Stimulated activated CD8-positive, alpha-beta memory T cell treated with anti-CD3 and anti-CD28 coated beads, Interleukin-7, amount 100 ng/mL, for 1 hour (primary cell): ENCODE measurements at regions not wholly inside any gene's neighbourhood (a gene's known extent, or its start where the extent isn't known, plus 50 kb on each side); places are given as distances from the start of the nearest gene placed in this dataset.
"Not testable (repeated sequence)": the region's sequence is repeated elsewhere in the genome, so short reads cannot be mapped to it uniquely, and the experiment has no call there.

ENCODE experiments used
- DNase-seq, 2 donors: peaks; one replicate each; pipeline ENCODE4 v3.0.0-alpha.2; 2020; ENCODE audit warnings: low read depth in 2 of 2

DNA sequence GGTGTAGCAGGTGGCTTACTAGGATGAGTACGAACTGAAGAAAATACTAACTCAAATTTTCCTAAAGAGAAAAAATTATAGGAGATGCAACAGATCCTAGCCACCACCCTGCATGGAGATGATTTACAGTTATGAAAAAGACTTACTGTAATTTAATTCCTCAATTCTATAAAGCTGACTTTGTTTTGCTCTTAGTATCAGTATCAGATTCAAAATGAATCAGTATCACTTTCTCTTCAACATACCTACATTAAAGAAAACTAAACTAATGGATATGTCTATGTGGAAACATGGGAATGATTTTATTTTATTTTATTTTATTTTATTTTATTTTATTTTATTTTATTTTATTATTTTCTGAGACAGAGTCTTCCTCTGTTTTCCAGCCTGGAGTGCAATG is 525.8 kb downstream of the NLGN4X start:
- no peak for DNase-seq

DNA sequence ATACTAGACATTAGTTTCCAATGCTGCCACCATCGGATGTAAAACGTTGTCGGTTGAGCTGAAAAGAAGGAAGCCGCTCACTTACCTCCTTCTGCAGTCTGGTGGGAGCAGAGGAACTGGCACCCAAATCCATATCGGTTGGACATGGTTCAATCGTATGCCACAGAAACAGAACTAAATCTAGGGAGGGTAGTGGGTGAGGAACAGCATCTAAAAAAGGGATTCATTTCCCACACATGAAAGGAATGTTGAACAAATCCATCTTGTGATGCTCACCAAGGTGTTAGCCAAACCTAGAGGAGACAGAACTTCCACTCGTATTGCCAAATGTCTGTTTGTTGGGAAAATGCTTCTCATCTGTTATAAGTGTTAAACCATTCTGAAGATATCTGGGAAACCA is 532.7 kb downstream of the NLGN4X start:
- DNase-seq, result no peak

DNA sequence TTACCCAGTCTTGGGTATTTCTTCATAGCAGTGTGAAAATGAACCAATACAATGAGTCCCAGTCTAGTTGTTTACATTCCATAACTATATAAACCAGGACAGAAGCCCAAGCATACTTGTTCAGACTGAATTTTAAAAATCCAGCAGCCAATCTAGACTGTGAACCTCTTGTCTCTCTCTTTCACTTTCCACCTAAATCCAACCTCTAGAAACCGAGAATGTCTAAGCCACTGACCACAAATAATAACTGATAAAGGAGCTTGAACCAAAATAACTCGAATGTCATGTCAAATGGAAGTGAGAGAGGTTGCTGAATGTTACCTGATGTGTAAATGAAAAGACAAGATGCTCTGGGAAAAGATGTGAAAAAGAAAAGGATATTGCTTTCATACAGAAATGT is 544.7 kb downstream of the NLGN4X start:
- no peak for DNase-seq

DNA sequence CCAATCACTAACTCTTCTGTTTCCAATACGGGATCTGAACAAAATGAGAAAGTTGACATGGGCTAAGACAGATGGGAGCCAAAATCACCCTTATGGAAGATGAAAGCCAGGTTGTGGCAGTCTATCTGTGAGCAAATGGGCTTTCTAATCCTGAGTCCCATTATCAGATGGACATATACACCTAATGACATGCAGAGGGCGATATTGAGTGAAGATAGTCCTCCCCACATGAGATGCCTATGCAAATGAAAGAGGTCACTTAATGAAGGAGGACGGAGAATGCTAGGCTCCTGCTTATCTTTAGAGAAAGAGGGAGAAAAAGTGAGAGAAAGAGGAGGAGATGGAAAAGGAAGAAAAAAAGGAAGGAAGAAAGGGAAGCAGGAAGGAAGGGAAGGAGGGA is 547.5 kb downstream of the NLGN4X start:
- DNase-seq, result no peak

DNA sequence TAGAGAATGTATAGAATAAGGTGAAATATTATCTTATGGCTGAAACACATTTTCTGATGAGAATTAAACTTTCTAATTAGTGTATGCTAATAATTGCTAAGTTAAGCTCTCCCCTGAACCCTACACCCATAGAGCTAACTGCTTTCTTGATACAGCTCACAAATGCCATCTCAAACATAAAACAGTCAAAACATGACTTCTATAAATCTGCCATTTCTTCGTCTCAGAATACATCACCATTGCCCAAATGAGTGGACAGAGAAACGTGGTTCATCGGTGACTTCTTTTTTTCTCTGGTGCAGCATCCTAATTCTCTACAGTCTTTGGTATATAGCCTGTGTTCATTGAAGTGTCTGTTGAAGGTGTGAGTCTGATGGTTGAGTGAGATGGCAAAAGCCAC is 554.6 kb downstream of the NLGN4X start:
- DNase-seq, result no peak

DNA sequence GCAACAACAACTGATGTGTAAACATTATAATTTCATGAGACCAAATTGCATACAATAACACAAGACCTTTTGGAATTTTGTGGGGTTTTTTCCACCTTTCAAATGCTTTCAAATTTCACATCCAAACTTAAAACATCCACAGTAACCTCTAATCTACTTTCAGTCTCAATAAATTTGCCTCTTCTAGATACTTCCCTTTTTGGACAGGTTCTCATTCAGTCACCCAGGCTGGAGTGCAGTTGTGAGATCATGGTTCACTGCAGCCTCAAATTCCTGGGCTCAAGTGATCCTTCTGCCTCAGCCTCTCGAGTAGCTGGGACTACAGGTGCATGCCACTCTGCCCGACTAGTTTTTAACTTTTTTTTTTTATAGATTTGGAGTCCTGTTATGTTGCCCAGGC is 556.6 kb downstream of the NLGN4X start:
- DNase-seq, result no peak

DNA sequence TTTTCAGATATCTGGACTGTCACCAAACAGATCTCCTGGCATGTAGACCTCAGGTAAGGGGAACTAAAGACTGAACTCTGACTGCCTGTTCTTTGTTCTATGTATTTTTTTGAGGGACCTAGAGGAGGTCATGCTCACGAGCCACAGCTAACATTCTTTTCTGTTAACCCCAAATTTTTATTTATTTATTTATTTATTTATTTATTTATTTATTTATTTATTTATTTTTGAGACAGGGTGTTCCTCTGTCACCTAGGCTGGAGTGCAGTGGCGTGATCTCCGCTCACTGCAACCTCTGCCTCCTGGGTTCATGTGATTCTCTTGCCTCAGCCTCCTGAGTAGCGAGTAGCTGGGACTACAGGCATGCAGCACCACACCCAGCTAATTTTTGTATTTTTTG is 562.0 kb downstream of the NLGN4X start:
- not testable (repeated sequence) for DNase-seq

DNA sequence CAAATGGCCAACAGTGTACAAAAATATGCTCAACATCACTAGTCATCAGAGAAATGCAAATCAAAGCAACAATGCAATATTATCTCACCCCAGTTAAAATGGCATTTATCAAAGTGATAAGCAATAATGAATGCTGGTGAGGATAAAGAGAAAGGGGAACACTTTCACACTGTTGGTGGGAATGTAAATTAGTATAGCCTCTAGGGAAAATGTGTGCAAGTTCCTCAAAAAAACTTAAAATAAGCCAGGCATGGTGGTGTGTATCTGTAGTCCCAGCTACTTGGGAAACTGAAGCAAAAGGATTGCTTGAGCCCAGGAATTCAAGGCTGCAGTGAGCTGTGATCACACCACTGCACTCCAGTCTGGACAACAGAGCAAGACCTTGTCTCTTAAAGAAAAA is 572.1 kb downstream of the NLGN4X start:
- no peak for DNase-seq

DNA sequence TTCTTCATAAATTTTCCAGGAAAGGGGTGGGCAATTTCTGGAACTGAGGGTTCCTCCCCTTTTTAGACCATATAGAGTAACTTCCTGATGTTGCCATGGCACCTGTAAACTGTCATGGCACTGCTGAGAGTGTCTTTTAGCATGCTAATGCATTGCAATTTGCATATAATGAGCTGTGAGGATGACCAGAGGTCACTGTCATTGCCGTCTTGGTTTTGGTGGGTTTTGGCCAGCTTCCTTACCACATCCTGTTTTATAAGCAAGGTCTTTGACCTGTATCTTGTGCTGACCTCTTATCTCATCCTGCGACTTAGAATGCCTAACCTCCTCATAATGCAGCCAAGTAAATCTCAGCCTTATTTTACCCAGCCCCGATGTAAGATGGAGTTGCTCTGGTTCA is 577.8 kb downstream of the NLGN4X start:
- no peak for DNase-seq

DNA sequence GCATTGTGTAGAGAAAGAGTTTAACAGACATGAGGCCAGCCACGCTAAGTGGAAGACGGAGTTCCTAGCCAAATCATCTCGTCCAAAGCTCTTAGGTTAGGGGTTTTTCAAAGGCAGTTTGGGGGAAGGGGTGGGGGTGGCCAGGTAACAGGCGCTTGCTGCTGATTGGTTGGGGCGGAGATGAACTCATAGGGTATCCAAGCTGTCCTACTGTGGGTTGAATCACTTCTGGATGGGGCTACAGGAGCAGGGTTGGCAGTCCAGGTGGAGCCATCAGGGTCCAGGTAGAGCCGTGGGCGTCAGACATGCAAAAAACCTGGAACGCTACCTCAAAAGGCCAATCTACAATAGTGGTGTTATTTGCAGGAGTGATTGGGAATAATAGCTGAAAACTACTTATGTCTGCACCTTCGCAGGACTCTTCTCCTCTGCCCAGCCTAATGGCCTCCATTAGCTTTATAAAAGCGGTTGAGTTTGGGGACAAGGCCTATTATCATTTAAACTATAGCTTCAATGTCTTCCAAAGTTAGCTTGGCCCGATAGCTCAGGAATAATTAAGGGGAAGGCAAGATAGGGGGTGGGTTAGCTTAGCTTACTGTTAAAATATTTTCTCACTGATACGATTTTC is 579.6 kb downstream of the NLGN4X start:
- no peak for DNase-seq

DNA sequence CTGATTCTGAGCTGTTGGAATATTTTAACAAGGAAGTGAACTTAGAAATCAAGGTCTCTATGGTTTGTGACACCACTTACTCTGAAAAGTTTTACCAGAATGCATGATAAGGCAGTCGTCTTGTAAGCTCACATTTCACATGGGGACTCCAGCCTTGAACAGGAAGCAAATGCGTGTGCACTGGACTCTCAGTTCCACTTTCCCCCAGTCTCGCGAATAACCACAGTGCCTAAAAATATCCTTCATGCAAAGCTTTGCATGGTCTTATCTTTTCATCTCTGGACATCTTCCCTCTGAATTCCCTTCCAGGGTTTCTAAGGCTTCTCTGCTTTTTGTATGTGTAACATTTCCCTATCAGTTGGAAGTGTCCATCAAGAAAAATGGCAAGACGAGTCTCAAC is 581.8 kb downstream of the NLGN4X start:
- DNase-seq, result no peak

DNA sequence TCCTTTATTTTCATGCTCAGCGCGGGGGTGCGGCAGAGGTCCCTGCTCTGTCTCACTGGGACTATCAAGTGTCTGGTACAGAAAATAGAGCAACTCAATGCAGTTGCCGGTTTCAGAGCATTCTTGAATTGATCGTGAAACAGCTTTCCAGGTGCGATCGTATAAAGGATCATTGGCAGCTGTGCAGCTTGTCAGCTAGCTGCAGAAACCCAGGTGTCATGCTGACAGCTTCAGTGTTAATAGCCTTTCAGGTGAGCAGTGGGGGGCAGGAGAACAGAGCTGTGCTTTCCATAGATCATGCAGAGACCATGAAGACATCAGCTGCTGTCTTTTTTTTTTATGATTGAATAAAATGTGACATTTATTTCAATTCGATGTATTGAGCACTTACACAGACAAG is 583.9 kb downstream of the NLGN4X start:
- no peak for DNase-seq

DNA sequence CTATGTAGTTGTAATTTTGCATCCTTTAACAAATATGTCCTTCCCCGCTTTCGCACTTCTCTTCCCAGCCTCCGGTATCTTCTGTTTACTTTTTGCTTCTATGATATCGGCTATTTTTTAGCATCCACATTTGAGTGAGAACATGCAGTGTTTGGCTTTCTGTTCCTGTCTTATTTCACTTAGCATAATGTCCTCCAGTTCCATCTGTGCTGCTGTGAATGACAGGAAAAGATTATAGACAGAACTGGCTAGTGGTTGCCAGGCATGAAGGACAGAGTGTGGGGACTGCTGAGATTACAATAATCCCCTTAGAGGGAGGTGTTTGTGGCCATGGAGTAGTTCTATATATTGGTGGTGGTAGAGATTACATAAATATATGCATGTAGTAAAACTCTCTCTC is 588.6 kb downstream of the NLGN4X start:
- DNase-seq, result no peak

DNA sequence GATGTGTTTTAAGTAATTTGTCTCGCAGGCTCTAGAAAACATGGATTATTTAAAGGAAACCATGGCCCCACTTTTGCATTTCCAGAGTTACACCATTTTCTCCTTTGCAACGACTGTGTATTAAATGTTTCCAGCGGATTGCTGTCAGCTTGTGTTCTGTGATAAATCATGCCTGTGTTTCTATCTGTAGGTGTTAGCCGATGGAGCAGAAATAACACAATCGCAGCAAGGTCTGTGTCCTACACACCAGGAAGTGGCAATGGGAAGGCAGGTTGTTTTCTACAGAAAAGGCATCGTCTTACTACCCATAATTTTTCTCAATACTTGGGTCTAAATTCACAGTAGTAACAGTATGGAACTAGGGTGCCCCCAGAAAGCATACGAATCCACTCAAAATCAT is 590.1 kb downstream of the NLGN4X start:
- DNase-seq, result no peak

DNA sequence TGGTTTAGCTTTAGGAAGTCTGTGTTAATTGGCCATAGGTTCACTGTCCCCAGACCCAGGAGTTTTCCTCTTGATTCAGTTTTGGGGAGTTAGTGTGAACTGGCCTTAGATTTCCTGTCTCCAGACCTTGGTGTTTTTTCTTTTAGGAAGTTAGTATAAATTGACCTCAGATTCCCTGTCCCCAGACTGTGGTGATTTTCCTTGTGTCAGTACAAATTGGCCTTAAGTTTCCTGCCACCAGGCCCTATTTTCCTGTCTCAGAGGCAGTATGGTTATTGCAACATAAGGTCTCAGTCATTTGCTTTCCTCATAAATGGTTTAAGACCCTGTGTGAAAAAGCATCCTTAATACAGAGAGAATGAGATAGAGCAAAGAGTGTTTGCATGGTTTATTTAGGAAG is 595.8 kb downstream of the NLGN4X start:
- DNase-seq, result no peak

DNA sequence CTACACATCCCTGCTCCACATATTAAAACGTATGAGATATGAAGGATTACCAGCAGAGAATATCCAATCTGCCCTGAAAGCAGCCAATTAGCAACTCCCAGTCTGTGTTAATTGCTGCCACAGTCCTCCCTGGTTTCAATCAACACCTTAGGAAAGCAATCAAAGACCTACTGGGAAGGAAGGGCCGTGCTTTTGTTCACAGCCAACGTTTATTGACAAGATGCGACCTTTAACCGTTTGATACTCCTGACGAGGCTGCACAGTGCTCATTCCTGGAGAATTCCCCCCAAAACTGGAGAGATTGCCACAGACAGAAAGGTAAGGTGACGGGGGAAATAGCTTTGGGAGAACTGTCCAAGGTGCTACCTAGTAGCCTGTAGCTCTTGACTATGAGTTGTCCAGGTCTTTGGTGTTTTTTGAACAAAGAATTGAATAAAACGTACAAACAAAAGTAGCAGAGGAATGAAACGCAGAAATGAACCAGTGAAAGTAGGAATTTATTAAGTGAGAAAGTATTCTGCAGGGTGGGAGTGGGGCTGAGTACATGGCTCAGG is 596.5 kb downstream of the NLGN4X start:
- DNase-seq, result no peak

DNA sequence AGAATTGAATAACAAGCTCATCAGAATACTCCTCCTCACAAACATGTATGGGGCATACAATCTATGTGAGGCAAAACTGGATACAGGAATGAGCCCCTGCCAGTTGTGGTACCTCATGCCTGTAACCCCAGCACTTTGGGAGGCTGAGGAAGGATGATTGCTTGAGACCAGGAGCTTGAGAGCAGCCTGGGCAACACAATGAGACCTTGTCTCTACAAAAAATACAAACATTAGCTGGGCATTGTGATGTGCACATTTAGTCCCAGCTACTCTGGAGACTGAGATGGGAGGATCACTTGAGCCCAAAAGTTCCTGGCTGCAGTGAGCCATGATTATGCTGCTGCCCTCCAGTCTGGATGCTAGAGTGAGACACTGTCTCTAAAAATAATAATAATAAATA is 611.0 kb downstream of the NLGN4X start:
- DNase-seq, result no peak

DNA sequence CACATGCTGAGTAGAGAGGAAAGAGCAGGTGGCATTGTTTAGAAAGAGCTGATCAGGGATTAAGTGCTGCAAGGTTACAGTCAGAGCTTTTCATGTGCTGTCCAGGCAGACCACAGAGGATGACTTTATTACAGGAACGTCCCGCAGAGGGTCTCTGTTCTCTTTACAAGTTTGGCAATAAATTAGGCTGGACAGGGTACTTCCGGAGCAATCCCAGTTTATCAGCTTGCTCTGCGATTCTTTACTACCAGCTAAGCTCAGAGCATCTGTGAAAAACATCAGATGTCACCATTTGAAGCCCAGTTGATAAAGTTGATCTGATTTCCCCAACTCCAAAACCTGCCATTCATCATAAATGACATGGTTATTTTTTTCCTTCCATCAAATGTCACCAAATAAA is 633.1 kb downstream of the NLGN4X start:
- DNase-seq, result no peak

DNA sequence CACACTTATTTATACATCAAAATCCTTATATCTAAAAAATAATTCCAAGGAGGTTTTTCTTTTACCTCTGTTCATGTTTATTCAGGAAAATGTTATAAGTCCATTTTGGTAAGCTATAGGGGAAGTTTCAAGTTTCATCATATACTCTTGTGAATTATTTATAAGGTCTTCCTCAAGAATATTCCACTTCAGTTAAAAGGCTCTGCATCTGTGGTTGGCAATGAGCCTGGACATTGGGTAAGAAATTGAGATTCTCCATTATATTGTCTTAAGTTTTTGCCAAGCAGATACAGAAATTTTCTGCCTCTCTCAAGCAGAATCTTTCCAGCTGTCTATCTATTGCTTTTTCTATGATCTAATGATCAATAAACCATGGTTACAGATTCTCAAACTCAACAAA is 641.9 kb downstream of the NLGN4X start:
- no peak for DNase-seq

DNA sequence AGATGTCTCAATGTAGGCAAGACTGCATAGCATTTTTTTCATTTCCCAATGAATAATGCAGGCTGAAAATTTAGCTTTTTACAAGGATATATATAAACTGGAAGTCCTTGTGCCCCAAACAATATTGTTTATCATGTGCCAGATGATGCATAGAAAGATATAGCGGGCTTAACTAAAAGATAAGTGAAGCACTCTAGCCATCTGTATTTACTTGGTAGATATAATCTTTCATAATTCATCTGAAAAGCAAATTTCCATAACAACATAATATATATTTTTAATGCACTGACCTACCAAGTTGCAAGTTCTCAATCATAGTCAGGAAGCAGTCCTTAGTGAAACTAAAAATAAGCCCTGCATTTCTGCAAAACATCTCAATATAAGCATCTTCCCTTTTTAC is 653.3 kb downstream of the NLGN4X start:
- no peak for DNase-seq

DNA sequence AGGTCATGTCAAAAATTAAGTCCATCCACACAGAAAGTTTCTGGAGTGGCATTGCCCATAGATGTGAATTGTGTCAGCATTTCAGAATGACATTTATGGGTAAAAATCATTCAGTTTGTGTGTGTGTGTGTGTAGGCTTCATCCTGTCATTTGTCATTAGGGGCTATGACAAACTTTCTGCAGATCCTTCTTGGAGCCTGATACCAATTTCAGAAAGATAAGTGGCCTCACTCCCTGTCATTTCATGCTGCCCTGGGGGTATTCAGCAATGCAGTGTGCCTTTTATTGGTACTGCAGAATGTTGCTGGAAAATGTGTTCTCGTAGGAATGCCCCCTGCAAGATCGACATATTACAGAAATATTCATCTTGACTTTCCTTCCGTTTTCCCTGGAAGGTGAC is 659.7 kb downstream of the NLGN4X start:
- no peak for DNase-seq

DNA sequence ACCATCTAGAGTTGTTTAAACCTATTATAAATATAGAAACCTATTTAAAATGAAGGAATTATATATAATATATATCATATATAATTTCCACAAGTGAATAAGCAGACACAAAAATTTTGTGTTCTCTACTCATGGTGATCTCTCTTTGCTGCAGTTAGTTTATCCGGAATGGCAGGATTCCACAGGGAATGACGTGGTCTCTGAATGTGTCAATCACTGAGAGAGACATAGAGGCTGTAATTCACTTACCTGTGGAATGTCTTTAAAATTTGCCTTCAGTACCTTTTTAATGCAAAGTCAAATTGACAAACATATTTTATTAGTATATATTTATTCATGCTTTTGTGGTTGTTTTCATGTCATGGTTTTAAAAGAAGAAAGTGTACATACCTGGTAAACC is 669.3 kb downstream of the NLGN4X start:
- no peak for DNase-seq

DNA sequence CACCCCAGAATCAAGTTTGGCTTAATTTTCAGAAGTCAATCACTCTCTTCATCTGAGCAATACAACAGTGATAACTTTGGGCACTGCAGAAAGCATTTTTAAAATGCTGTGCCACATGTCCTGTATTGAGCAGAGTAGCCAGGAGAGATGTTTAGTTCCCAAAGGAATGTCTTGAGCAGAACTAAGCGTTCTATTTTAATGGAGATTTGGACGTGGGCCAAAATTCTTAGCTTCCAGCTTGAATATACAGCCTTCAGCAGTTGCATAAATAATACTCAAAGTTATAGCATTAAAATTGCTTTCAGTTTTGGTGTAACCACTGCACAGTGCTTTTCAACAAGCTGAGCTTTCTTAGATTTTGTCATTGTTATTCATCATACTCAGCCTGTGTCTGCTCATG is 679.2 kb downstream of the NLGN4X start:
- no peak for DNase-seq

DNA sequence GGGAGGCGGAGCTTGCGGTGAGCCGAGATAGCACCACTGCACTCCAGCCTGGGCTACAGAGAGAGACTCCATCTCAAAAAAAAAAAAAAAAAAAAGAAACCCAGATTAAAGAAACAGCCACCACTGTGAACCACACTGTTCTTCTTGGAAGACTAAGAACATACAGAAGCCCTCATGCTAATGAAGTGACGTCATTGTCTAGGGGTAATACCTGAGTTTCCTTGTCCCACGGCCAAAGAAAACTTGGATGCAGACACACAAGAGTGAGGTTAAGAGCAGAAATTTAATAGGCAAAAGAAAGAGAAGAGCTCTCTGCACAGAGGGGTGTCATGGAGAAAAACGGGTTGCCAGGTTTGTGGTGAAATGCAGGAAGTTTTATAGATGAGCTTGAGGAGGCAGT is 691.6 kb downstream of the NLGN4X start:
- no peak for DNase-seq
